CD4-positive, alpha-beta T cell treated with Interleukin-15 for 1 hour (primary cell): ENCODE measurements at regions not wholly inside any gene's neighbourhood (a gene's known extent, or its start where the extent isn't known, plus 50 kb on each side); places are given as distances from the start of the nearest gene placed in this dataset.
"Not testable (repeated sequence)": the region's sequence is repeated elsewhere in the genome, so short reads cannot be mapped to it uniquely, and the experiment has no call there.

Source experiments
- DNase-seq: peaks from one replicate; pipeline ENCODE4 v3.0.0-alpha.2; 2020

DNA sequence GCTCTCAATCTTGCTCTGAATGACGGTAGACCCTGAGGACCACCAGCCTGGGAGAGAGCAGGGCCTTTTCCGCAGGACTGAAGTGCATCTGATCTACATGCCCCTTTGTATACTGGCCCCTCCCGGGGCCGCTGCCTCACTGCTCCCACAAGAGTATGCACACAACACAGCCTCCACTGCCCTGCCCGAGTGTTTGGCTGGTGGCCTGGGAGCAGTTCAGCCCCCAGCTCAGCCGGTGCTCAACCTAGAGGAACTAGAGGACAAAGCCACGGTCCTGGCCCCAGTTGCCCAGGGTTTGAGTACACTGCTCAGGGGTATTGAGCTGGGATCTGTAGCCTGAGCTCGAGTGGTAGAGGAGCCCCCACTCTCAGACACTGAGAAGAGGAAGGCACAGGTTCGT lies 118.9 kb upstream of the CAB39 start:
- no peak for DNase-seq

DNA sequence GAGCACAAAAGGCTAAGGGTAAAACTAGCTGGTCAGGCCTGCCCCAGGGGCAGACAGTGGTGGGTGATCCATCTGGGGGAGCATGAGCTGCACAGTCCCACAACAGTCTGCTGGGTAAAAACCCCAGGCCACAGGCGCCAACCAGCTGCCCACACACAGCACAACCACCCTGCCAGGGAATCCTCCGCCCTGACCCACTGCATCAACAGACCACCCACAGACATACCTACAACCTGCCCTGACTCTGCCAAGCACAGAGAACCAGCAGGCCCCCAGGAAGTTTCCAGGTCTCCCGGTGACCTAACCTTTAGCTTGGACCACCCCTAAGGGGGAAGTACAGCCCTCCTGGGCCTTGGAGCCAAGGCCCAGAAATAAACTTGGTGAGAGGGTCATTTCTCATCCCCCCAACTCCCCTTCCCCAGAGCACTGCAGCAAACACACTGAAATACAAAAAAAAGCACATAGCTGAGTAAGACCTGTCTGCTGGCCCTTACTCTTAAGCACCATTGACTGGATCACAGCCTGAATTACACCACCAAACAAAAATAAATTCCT lies 118.3 kb upstream of the CAB39 start:
- no peak for DNase-seq

DNA sequence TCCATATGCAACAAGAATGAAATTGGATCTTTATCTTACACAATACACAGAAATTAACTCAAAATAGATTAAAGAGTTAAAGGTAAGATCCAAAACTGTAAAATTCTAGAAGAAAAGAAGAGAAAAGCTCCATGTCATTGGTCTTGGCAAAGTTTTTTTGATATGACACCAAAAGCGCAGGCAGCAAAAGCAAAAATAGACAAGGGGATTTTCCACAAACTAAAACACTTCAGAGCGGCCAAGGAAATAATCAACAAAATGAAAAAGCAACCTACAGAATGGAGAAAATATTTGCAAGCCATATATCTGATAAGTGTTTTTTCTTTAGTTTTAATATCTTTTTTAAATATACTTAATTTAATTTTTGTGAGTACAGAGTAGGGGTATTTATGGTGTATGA lies 112.8 kb upstream of the CAB39 start:
- no peak for DNase-seq

DNA sequence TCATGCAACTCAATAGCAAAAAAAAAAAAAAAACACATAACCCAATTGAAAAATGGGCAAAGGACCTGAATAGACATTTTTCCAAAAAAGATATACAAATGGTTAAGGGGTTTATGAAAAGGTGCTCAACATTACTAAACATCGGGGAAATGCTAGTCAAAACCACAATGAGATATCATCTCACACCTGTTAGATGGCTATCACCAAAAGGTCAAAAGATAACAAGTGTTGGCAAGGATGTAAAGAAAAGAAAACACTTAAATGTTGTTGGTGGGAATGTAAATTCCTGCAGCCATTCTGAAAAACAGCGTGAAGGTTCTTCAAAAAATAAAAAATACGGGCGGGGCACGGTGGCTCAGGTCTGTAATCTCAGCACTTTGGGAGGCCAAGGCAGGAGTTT lies 112.4 kb upstream of the CAB39 start:
- DNase-seq, result no peak

DNA sequence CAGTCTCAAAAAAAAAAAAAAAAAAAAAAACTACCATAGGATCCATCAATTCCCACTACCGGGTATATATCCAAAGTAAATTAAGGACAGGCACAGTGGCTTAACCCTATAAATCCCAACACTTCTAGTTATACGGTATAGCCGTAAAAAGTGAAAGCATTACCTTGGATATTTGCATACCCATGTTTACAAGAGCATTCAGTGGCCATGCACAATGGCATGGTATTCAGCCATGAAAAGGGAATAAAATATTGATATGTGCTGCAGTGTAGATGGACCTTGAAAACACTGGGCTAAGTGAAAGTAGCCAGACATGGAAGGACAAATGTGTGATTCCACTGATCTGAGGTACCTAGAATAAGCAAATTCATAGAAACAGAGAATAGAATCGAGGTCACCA lies 111.8 kb upstream of the CAB39 start:
- DNase-seq, result no peak

DNA sequence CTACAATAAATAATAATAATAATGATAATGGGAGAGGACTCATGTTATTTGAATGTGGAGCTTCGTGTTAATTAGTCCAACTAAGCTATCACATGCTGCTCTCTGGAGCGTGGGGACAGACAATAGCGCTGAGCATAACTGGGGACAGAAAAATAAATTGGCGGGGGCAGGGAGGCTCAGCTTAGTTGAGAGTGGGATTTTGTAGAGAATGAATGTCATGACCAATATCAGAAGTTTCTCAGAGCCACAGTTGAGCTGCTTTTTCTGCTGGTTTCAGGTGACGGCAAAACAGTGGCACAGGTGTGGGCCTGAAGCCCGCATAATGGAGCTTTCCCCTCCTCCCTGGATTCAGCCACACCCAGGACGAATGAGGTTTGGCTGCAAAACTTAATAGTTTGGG lies 111.1 kb upstream of the CAB39 start:
- DNase-seq, result no peak

DNA sequence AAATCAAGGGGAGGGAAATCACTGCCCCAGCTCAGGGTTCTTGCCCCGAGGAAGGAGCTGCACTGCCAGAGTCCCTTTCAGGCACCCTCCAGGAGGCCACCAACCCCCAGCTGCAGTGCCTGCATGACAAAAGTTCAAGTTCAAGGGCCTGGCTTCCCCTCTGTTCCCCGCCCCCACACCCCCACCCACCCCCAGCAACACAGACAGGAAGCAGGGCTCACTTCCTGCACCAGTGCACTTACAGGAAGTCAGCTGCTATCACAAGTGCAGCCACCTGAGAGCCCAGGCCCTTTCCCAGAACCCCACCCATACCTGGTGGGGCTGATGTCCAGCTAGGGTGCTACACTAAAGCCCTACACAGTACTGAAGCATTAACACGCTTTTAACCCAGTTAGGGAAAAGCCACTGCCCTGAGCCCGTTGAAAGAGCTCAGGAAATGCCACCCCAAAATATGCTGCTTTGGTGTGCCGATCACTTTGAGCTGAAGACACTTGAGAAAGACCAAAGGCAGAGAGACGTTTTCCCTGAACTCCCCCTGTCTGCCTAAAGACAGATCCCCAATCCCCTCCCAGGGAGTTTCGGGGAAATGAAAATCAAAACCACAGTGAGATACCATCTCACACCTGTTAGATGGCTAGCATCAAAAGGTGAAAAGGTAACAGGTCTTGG lies 109.9 kb upstream of the CAB39 start:
- DNase-seq, result peak; percentile 83

DNA sequence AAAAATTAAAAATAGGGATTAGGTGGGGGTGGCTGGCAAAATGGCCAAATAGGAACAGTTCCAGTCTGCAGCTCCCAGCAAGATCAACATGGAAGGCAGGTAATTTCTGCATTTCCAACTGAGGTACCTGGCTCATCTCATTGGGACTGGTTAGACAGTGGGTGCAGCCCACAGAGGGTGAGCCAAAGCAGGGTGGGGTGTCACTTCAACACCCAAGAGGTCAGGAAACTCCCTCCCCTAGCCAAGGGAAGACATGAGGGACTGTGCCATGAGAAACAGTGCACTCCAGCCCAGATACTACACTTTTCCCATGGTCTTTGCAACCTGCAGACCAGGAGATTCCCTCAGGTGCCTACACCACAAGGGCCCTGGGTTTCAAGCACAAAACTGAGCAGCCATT lies 109.3 kb upstream of the CAB39 start:
- not testable (repeated sequence) for DNase-seq

DNA sequence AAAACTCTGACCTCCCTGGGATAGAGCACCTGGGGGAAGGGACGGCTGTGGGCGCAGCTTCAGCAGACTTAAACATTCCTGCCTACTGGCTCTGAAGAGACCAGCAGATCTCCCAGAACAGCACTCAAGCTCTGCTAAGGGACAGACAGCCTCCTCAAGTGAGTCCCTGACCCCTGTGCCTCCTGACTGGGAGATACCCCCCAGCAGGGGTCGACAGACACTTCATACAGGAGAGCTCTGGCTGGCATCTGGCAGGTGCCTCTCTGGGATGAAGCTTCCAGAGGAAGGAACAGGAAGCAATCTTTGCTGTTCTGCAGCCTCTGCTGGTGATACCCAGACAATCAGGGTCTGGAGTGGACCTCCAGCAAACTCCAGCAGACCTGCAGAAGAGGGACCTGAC lies 108.5 kb upstream of the CAB39 start:
- DNase-seq, result not testable (repeated sequence)

DNA sequence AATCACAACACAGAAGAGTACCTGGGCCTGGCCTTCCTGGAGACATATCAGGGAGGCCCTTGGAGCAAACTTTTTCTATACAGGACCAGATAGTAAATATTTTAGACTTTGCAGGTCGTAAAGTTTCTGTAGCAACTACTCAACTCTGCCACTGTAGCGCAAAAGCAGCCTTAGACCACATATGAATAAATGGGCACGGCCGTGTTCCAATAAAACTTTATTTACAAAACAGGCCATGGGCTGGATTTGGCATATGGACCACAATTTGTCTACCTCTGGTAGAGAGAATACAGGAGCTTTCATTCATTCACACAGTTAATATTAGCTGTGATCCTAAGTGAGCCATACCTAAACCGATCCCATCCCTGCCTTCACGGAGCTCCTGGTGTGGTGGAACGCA lies 98.6 kb upstream of the CAB39 start:
- DNase-seq, result no peak

DNA sequence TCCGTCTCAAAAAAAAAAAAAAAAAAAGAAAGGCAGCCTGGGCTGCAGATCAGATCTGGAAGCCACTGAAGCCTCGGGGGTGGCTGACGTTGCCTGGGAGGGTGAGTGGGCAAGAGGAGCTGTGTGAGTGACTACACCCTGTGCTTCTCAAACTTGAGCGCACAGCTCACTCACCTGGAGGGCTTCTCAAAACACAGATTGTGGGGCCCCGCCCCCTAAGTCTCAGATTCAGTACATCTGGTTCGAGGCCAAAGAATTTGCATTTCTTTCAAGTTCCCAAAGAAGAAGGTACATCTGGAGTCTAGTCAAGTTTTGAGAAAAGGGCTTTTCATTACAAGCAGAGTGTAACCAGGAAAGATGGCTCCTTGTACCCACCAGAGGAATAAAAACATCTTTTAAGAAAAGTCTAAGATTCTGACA lies 97.7 kb upstream of the CAB39 start:
- peak; percentile 60 for DNase-seq

DNA sequence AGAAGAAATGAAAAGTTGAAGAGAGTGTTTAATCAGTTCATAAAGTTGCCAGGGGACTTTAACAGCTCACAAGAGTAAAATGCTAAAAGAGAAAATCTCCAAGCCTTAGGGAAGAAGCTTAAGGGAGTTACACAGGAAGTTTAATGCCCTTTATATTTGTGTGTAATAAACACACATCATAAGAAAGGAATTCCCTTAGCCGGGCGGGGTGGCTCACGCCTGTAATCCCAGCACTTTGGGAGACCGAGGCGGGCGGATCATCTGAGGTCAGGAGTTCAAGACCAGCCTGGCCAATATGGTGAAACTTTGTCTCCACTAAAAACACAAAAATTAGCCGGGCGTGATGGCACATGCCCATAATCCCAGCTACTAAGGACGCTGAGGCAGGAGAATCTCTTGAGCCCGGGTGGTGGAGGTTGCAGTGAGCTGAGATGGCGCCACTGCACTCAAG lies 95.4 kb upstream of the CAB39 start:
- DNase-seq, result not testable (repeated sequence)

DNA sequence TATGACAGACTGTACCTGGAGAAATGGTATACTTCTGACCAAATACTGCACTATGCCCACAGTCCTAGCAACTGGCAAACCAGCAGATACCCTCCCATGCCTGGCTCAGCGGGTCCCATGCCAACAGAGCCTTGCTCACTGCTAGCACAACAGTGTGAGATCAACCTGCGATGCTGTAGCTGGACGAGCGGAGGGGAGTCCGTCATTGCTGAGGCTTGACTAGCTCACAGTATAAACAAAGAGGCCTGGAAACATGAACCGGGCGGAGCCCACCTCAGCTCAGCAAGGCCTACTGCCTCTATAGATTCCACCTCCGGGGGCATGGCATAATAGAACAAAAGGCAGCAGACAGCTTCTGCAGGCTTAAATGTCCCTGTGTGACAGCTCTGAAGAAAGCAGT lies 93.2 kb upstream of the CAB39 start:
- DNase-seq, result no peak

DNA sequence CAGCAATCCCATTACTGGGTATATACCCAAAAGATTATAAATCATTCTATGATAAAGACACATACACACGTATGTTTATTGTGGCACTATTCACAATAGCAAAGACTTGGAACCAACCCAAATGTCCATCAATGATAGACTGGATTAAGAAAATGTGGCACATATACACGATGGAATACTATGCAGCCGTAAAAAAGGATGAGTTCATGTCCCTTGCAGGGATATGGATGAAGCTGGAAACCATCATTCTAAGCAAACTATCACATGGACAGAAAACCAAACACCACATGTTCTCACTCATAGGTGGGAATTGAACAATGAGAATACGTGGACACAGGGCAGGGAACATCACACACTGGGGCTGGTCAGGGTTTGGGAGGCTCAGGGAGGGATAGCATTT lies 87.4 kb upstream of the CAB39 start:
- DNase-seq, result not testable (repeated sequence)

DNA sequence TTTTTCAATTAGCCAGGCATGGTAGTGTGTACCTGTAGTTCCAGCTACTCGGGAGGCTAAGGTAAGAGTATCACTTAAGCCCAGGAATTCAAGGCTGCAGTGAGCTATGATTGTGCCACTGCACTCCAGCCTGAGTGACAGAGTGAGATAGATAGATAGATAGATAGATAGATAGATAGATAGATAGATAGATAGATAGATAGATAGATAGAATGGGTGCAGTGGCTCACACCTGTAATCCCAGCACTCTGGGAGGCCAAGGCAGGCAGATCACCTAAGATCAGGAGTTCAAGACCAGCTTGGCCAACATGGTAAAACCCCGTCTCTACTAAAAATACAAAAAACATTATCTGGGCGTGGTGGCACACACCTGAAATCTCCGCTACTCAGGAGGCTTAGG lies 85.6 kb upstream of the CAB39 start:
- DNase-seq, result not testable (repeated sequence)

DNA sequence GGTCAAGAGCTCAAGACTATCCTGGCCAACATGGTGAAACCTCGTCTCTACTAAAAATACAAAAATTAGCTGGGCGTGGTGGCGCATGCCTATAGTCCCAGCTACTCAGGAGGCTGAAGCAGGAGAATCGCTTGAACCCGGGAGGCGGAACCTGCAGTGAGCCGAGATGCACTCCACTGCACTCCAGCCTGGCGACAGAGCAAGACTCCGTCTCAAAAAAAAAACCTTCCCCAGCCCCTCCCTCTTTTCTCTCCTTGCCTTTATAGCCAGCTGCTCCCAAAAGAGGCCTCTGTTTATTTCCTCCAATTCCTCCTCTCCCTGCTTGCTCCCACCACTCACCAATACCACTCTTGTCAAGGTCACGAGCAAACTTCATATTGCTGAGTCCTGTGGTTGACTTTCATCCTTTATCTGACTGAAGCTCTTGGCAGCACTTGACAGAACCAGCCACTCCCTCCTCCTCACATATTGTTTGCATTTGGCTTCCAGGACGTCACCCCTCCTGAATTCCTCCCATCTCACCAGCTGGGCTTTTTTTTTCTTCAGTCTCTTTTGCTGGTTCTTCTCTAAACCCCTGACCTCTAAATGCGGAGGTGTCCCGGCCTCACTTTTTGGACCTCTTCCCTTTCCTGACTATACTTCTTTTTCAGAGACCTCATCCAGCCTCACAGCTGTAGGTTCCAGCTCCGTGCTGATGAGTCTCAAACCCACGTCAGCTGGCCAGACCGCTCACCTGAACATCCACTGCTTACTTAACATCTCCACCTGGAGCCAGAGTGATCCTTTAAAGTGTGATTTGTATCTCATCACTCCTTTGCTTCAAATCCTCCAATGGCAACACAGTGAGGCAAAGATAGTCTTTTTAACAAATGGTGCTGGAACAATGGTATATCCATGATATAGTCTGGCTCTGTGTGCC lies 84.6 kb upstream of the CAB39 start:
- no peak for DNase-seq

DNA sequence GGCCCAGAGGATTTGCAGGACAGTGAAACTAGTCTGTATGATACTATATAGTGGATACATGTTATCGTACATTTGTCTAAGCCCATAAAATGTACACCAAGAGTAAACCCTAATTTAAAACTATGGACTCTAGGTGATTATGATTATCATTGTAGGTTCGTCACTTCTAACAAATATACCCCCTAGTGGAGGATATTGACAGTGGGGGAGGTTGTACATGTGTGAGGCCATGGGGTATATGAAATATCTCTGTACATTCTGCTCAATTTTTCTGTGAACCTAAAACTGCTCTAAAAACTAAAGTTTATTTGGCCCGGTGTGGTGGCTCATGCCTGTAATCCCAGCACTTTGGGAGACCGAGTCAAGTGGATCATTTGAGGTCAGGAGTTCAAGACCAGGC lies 81.2 kb upstream of the CAB39 start:
- no peak for DNase-seq

DNA sequence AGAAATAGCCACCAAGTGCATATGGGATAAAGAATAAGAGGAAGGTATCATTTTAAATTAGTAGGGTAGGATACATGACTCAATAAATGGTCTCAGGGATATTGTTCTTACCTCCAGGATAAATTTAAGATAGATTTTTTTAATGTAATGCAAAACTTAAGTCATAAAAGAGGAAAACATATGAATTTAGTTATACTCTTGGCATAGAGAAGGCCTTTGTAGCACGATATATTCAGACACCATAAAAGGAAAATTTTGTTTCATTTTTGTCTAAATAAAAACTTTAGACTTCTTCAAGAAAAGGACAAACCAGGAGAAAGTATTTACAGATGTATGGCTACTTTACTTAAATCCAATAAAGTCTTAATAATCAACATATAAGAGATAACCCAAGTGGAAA lies 78.5 kb upstream of the CAB39 start:
- no peak for DNase-seq

DNA sequence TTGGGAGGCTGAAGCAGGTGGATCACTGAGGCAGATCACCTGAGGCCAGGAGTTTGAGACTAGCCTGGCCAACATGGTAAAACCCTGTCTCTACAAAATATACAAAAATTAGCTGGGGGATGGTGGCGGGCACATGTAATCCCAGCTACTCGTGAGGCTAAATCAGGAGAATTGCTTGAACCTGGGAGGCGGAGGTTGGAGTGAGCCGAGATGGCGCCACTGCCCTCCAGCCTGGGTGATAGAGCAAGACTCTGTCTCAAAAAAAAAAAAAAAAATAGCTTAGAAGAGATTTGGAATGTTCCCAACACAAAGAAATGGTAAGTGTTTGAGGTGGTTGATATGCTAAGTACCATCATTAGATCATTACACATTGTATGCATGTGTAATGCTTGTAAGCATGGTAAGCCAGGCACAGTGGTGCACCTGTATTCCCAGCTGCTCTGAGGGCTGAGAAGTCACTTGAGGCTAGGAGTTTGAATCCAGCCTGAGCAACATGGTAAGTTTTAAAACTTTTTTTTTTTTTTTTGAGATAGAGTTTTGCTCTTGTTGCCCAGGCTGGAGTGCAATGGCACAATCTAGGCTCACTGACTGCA lies 77.8 kb upstream of the CAB39 start:
- DNase-seq, result not testable (repeated sequence)

DNA sequence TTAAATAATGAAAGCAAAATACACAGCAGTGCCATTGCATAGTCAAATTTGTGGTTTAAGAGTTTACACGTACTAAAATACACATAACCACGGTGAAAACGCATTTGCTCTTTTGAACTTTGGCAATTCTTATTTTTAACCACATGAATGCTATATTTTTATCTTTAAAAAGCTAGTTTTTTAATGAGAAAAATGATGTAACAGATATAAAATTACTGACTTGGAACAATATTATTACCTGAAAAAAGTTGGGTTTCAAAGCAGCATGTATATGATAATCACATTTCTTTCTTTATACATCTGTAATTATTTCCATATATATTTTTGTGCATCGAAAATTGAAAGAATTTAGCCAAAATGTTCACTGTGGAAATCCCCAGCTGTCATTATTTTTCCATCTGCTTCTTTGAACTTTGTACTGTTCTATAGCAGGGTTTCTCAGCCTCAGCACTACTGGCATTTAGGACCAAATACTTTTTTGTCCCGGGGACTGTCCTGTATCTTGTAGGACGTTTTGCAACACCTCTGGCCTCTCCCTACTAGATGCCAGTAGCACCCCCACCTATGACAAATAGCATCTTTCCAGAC lies 75.9 kb upstream of the CAB39 start:
- DNase-seq, result no peak

DNA sequence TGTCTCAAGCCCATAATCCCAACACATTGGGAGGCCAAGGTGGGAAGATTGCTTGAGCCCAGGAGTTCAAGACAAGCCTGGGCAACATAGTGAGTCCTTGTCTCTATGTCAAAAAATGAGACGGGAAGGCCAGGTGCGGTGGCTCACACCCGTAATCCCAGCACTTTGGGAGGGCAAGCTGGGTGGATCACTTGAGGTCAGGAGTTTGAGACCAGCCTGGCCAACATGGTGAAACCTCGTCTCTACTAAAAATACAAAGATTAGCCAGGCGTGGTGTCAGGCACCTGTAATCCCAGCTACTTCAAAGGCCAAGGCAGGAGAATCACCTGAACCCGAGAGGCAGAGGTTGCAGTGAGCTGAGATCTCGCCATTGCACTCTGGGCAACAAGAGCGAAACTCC lies 75.2 kb upstream of the CAB39 start:
- not testable (repeated sequence) for DNase-seq

DNA sequence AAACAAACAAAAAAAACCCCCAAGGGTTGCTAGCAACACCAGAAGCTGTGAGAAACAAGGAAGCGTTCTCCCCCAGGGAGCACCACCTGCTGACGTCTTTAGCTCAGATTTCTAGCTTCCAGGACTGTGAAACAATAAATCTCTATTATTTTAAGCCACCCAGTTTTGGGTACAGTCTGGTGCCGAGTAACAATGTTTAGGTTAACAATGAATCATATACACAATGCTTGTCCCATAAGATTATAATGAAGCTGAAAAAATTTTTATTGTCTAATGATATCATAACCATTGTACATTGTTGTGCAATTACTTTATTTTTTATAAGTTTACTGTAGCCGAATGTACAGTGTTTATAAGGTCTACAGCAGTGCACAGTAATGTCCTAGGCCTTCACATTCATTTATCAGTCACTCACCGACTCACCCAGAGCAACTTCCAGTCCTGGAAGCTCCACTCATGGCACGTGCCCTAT lies 72.1 kb upstream of the CAB39 start:
- DNase-seq, result no peak

DNA sequence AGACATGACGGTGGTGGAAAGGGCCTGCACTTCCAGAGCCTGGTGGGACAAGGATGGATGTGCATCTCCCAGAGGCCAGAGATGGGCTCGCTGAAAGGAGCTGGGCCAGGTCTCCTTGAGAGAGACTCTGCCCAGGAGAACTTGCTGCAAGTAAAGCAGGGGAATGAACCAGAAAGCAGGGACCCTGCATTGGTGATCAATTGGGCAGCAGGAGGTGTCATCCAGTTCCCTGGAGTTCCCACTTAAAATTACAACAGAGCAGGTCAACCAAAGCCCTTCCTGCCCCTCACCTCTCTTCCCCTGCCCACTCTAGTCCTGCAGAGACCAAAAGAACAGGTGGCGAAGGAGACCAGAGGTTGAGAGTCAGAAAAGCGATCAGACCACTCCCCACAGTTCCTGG lies 69.7 kb upstream of the CAB39 start:
- no peak for DNase-seq
